ENCODE measurements at regions not wholly inside any gene's neighbourhood (a gene's known extent, or its start where the extent isn't known, plus 50 kb on each side); places are given as distances from the start of the nearest gene placed in this dataset.
A peak's percentile ranks its signal among the peaks of the same experiment; 100 is the strongest.

DNA sequence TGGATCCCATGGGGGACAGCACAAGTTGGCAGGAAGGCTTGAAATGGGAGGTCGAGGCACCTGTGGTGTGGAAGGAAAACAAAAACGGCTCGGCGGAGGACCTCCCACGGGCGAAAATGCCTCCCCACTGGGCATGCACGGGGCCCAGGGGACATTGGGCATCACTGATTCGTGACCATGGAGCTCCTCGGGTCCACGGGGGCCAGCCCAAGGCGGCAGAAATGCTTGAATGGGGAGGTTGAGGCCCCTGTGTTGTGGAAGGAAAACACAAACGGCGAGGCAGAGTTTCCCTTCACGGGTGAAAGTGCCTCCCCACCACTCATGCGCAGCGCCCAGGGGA, 376.0 kb downstream of the ALG10 start:
- ATAC-seq (ENCODE audit: low FRiP score) (no peak), DNase-seq (ENCODE audit: low spot score) (peak; percentile 12)
- TF ChIP-seq CTCF (IDR thresholded peaks at IDR 0.05), result no peak

GRCh38 chr12:34398706-34399630, 376.7 kb downstream of the ALG10 start:
- no peak for TF ChIP-seq CTCF (IDR thresholded peaks at IDR 0.05)
- DNase-seq (ENCODE audit: low spot score) (peak; percentile 16), ATAC-seq (ENCODE audit: low FRiP score) (no peak)

DNA sequence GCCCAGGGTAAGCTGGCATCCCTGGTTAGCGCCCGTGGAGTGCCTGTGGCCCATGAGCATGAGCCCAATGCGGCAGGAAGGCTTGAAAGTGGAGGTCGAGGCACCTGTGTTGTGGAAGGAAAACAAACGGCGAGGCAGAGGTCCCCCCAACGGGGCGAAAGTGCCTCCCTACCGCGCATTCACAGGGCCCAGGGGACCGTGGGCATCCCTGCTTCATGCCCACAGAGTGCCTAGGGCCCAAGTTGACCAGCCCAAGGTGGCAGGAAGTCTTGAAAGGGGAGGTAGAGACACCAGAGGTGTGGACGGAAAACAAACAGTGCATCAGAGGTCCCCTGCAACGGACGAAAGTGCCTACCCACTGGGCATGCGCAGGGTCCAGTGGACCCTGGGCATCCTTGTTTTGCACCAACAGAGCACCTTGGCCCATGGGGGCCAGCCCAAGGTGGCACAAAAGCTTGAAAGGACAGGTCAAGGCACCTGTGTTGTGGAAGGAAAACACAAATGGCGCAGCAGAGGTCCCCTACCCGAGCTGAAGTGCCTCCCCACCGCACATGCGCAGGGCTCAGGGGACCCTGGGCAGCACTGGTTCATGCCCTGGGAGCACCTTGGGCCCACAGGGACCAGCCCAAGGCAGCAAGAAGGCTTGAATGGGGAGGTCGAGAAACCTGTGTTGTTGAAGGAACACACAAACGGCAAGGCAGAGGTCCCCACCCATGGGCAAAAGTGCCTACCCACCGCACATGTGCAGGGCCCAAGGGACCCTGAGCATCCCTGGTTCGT, 377.5 kb downstream of the ALG10 start:
- no peak for DNase-seq (ENCODE audit: low spot score)

GRCh38 chr12:34400411-34400881, 378.1 kb downstream of the ALG10 start:
- TF ChIP-seq CTCF (IDR thresholded peaks at IDR 0.05), result no peak
- DNase-seq (ENCODE audit: low spot score) (no peak), ATAC-seq (ENCODE audit: low FRiP score) (no peak)

More for the DNA sequence above, 377.5 kb downstream of the ALG10 start:
- TF ChIP-seq CTCF (IDR thresholded peaks at IDR 0.05), result no peak
- ATAC-seq (ENCODE audit: low FRiP score), result no peak

DNA sequence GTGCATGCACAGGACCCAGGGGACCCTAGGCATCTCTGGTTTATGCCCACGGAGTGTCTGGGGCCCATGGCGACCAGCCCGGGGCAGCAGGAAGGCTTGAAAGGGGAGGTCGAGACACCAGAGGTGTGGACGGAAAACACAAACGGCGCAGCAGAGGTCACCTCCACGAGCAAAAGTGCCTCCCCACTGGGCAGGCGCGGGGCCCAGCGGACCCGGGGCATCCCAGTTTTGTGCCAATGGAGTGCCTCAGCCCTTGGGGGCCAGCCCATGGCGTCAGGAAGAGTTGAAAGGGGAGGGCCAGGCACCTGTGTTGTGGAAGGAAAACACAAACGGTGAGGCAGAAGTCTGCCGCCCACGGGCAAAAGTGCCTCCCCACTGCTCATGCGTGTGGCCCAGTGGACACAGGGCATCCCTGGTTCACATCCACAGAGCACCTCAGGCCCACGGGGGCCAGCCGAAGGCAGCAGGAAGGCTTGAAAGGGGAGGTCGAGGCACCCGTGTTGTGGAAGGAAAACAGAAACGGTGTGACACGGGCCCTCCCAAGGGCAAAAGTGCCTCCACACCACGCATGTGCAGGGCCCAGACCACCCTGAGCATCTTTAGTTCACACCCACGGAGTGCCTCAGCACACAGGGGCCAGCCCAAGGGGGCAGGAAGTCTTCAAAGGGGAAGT, 378.8 kb downstream of the ALG10 start:
- DNase-seq (ENCODE audit: low spot score) (peak; percentile 8), ATAC-seq (ENCODE audit: low FRiP score) (no peak)
- no peak for TF ChIP-seq CTCF (IDR thresholded peaks at IDR 0.05)

DNA sequence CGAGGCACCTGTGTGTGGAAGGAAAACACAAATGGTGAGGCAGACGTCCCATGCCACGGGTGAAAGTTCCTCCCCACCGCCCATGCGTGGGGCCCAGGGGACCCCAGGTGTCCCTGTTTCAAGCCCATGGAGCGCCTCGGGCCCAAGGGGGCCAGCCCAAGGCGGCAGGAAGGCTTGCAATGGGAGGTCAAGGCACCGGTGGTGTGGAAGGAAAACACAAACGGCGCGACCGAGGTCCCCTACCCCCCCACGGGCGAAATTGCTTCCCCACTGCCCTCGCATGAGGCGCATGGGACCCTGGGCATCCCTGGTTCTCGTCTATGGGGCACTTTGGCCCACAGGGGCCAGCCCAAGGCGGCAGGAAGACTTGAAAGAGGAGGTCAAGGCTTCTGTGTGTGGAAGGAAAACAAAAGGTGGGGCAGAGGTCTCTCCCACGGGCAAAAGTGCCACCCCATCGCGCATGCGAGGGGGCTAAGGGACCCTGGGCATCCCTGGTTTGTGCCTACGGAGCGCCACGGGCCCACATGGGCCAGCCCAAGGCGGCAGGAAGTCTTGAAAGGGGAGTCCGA, 379.4 kb downstream of the ALG10 start:
- TF ChIP-seq CTCF (IDR thresholded peaks at IDR 0.05), result no peak
- no peak for DNase-seq (ENCODE audit: low spot score)
- ATAC-seq (ENCODE audit: low FRiP score), result no peak
